ENCODE measurements at regions not wholly inside any gene's neighbourhood (a gene's known extent, or its start where the extent isn't known, plus 50 kb on each side); places are given as distances from the start of the nearest gene placed in this dataset.

GRCh38 chr14:31920989-31921650 lies 156.0 kb upstream of the ARHGAP5 start:
- no peak for TF ChIP-seq POLR2A (IDR thresholded peaks at IDR 0.05)
- TF ChIP-seq CTCF (IDR thresholded peaks at IDR 0.05 in 4 of 5, conservative IDR thresholded peaks at IDR 0.05 in 1 of 5): no peak

All from gastrocnemius medialis (tissue), 4 donors.